SIG-M5 (cell line): ENCODE measurements at regions not wholly inside any gene's neighbourhood (a gene's known extent, or its start where the extent isn't known, plus 50 kb on each side); places are given as distances from the start of the nearest gene placed in this dataset.

Experiments used
- DNase-seq: peaks from one replicate; lab custom pipeline; 2025; lab: John Stamatoyannopoulos, UW

- DNase-seq: no peak
These were observed 177.2 kb upstream of the TUT7 start for GRCh38 chr9:86531273-86531970.

- DNase-seq: no peak
These were observed 175.5 kb upstream of the TUT7 start for GRCh38 chr9:86529496-86530275.

DNA sequence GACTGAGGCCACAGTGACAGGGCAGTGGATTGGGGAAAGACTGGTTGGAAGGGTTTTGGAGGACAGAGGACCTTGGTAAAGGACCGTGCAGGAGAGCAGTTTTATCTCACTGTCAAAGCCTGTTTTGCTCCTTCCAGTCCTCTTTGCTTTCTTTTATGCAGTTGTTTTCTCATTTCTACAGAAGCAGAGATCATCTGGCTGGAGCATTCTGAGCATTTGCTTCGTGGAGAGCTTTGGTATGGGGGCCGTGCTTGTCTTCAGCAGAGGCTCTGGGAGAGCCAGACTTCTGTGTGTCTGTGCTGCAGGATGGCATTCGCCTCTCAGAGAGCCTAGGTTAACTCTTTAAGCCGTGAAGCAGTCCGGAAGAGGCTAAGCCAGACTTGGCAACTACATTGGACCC lies 171.8 kb upstream of the TUT7 start:
- no peak for DNase-seq

- DNase-seq: no peak
These were observed 171.0 kb upstream of the TUT7 start for GRCh38 chr9:86525182-86525581.

- DNase-seq: no peak
These were observed 167.8 kb upstream of the TUT7 start for GRCh38 chr9:86521977-86522376.

GRCh38 chr9:86521322-86521721 lies 167.1 kb upstream of the TUT7 start:
- DNase-seq: no peak

GRCh38 chr9:86519066-86519615 lies 164.9 kb upstream of the TUT7 start:
- DNase-seq: no peak

DNA sequence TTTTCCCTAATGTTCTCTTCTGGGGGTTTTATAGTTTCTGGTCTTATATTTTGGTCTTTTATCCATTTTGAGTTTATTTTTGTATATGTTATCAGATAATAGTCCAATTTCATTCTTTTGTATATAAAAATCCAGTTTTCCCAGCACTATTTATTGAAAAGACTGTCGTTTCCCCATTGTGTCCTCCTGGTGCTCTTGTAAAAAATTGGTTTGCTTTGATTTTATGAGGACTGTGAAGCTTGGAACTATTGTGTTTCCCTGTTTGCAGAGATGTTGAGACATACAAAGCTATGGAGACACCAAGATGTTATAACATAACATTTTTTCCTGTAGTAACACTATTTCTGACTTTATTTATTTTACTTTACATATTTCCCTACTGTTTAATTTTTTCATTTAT lies 163.3 kb upstream of the TUT7 start:
- DNase-seq: no peak

DNA sequence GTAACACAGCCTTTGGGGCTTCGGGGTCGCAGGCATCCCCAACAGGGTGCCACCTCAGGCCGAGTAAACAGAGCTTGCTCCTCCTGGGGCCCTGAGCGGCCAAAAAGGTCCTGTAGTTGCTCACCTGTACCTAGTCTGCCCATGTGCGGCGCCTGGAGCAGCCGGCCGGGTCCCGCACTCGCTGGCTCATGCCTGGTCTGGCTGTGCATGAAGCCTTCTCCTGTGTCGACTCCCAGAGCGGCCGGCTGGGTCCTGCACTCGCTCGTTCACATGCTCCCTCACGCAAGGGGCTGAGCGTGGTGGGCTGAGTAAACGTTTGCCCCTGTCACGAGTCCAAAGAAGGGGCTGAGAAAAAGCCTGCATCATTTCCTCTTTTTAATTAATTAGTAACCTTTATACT lies 162.4 kb upstream of the TUT7 start:
- no peak for DNase-seq

DNA sequence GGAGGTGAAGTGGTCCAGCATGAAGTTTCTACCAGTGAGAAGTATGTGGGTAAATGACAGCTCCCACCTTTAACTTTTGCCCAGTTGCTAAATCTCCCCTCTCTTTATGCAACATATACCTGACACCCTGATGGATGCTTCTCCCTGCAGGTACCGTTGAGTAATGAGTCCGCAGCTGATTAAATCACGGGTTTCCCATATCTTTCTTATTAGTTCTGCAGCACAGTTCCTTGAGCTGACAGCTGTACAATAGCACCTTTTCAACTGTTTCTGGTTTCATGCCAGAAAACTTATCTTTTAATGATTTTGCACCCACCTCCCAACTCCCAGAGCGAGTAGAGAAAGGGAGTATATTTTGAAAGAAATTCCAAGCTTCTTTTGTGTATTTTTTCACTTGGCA lies 161.0 kb upstream of the TUT7 start:
- DNase-seq: no peak

- no peak for DNase-seq
These were observed 159.2 kb upstream of the TUT7 start for GRCh38 chr9:86513429-86513828.

- no peak for DNase-seq
These were observed 158.7 kb upstream of the TUT7 start for GRCh38 chr9:86512929-86513328.

DNA sequence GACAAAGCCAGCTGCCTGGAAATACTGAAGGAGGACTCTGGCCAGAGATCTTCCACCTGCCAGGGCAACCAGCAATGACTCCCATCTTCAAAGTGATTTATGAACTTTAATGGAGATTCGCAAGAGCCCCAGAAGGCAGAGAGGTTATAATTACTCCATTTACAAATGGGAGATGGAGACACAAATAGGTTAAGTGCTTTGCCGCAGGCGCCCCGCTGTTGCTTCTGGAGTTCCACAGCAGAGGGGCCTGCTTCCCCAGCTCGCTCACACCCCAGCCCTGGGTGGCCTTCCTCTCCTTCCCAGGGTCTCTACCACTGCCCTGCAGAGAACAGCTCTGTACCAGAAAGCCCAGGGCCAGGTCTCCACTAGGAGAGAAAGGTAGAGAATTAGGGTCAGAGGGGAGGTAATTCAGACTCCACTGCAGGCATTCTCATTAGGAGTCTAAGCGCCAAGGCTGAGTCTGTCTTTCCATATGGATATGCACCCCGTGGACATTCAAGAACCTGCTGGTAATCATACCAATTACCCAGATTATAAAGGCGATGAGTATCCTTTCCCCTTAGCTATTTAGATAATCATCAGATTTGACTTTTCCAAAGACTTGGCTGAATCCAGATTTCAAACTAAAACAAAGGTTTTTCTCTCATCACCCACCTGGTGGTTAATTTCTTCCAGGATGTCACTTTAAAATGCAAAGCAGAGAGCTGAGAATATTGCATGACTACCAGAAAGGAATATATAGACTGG lies 157.6 kb upstream of the TUT7 start:
- DNase-seq: no peak

- no peak for DNase-seq
These were observed 154.1 kb upstream of the TUT7 start for GRCh38 chr9:86508208-86508903.

GRCh38 chr9:86507212-86507630 lies 153.0 kb upstream of the TUT7 start:
- DNase-seq: no peak

GRCh38 chr9:86503942-86504341 lies 149.7 kb upstream of the TUT7 start:
- DNase-seq: no peak

DNA sequence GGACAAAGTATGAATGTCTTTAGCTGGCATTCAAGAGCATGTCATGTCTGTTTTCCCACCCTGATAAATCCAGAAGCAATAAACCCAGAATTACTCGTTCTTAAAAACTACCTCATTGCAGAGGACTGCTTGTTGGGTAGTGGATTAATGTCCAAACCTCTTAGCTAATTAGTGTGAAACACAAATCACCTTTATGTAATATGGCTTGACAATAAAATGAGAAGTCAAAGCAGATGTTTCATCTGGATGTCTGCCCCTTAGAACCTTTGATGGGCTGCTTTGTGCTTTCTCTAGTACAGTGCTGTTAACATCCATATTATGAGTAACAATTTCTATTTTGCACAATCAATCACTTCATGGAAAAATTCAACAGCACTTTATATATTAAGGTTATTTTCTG lies 149.1 kb upstream of the TUT7 start:
- DNase-seq: no peak

GRCh38 chr9:86500667-86501435 lies 146.6 kb upstream of the TUT7 start:
- no peak for DNase-seq

- DNase-seq: no peak
These were observed 145.8 kb upstream of the TUT7 start for GRCh38 chr9:86500031-86500430.

DNA sequence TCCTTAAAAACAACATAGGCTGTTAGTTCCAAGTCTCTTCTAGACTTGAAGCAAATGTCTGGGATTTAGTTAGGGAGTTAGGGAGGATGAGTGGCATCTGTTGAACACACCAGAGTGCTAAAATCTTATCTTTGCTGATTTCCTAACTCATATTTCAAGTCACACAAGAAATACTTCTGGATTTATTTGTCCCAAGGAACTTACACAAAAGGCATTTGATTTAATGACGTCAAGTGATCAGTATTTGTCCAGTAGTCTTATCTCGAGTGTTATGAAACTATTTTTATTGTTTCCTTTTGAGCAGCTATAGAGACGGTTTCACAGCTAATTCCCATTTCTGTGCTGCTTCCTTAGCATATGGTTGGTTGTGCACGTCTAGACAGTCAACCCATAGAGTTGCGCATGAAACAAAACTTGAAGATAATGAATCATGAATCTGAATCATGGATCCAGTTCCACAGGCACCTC lies 140.5 kb upstream of the TUT7 start:
- no peak for DNase-seq
